Endothelial cell of umbilical vein (primary cell): ENCODE measurements at regions not wholly inside any gene's neighbourhood (a gene's known extent, or its start where the extent isn't known, plus 50 kb on each side); places are given as distances from the start of the nearest gene placed in this dataset.

Experiments
- BruUV-seq: library from RNA; stranded (reverse); fragments of 400-500 nt; replicated peaks from 2 replicates; lab custom pipeline; 2021; lab: Mats Ljungman, UMichigan
- CTCF ChIA-PET: fragments of 300-600, 350-600 bp; sonication (Branson Sonifier 250); formaldehyde crosslinking; loops from one replicate; lab custom pipeline; 2021; ENCODE audit warnings: antibody characterized with exemption, inconsistent platforms; lab: Charles Lee
- POLR2A ChIA-PET: fragments of 300-600, 350-600 bp; sonication (Branson Sonifier 250); formaldehyde crosslinking; loops from one replicate; lab custom pipeline; 2021; ENCODE audit warnings: antibody characterized with exemption, inconsistent platforms; lab: Charles Lee
- DNase-seq: peaks from one replicate; pipeline ENCODE4 v3.0.0-alpha.2; 2011; ENCODE audit warnings: low read depth, low spot score
- FAIRE-seq: peaks from 2 replicates; lab custom pipeline; 2011; peaks lifted over from hg19 to GRCh38; lab: Jason Lieb, UNC
- H2AFZ ChIP-seq: 2 replicates; pipeline ENCODE4 v1.6.0; 2012; ENCODE audit warnings: low read depth, low read length, control low read depth, inconsistent platforms
- H3K27ac ChIP-seq: 2 replicates; pipeline ENCODE4 v1.5.1; 2011; ENCODE audit warnings: low read depth, mild to moderate bottlenecking, control low read depth, low read length, moderate library complexity; ENCODE audit not compliant: insufficient read depth
- H3K27me3 ChIP-seq, 2 experiments: 2 replicates each; pipeline versions ENCODE4 v1.6.0 to v1.6.1; 2011; ENCODE audit warnings: low read length in 2 of 2, mixed read lengths in 1 of 2; ENCODE audit not compliant: control insufficient read depth in 2 of 2, insufficient read depth in 2 of 2
- H3K36me3 ChIP-seq, 2 experiments: 2 replicates in 1 of 2; 3 replicates in 1 of 2; pipeline ENCODE4 v1.5.1; 2011; ENCODE audit warnings: low read length in 2 of 2, mild to moderate bottlenecking in 1 of 2, moderate library complexity in 1 of 2; ENCODE audit not compliant: control insufficient read depth in 2 of 2, insufficient read depth in 2 of 2; ENCODE audit errors: extremely low read depth in 1 of 2
- H3K4me1 ChIP-seq: 3 replicates; pipeline ENCODE4 v1.5.1; 2011; ENCODE audit warnings: mild to moderate bottlenecking, low read length; ENCODE audit not compliant: control insufficient read depth, insufficient read depth; ENCODE audit errors: extremely low read depth
- H3K4me2 ChIP-seq: 2 replicates; pipeline ENCODE4 v1.6.1; 2011; ENCODE audit warnings: low read length, control low read depth, mixed read lengths; ENCODE audit not compliant: insufficient read depth
- H3K4me3 ChIP-seq, 3 experiments: fragments of 200-600 bp in 1 of 3; sonication (generic), shearing (Covaris generic) in 1 of 3; replicated peaks in 1 of 3; 2 replicates each; pipeline ENCODE4 v1.5.1; 2011 to 2016; ENCODE audit warnings: control low read depth in 3 of 3, low read length in 3 of 3, mild to moderate bottlenecking in 2 of 3, inconsistent platforms in 1 of 3, low read depth in 1 of 3, moderate library complexity in 1 of 3; ENCODE audit not compliant: insufficient read depth in 1 of 3
- H3K79me2 ChIP-seq: 2 replicates; pipeline ENCODE4 v1.6.0; 2012; ENCODE audit warnings: low read length, inconsistent platforms; ENCODE audit not compliant: control insufficient read depth, insufficient read depth
- H3K9ac ChIP-seq: replicated peaks from 2 replicates; pipeline ENCODE3; 2011; ENCODE audit warnings: low read length, control low read depth; ENCODE audit not compliant: insufficient read depth; ENCODE audit errors: extremely low read depth
- H3K9me1 ChIP-seq: replicated peaks from 3 replicates; pipeline ENCODE4 v1.6.0; 2011; ENCODE audit warnings: mild to moderate bottlenecking, low read length; ENCODE audit not compliant: control insufficient read depth, insufficient read depth; ENCODE audit errors: extremely low read depth
- H3K9me3 ChIP-seq: replicated peaks from 2 replicates; pipeline ENCODE4 v1.5.1; 2012; ENCODE audit warnings: low read length, inconsistent platforms; ENCODE audit not compliant: control insufficient read depth, insufficient read depth
- H4K20me1 ChIP-seq: replicated peaks from 2 replicates; pipeline ENCODE3; 2011; ENCODE audit warnings: mild to moderate bottlenecking, low read length; ENCODE audit not compliant: control insufficient read depth, insufficient read depth; ENCODE audit errors: extremely low read depth
- CTCF ChIP-seq, 2 donors: IDR thresholded peaks; 1 replicate in 1 of 2; 2 replicates in 1 of 2; pipeline ENCODE4 v1.5.1; 2011; ENCODE audit warnings: low read length in 2 of 2, mild to moderate bottlenecking in 2 of 2, moderate library complexity in 2 of 2, control low read depth in 1 of 2, inconsistent platforms in 1 of 2, low read depth in 1 of 2; ENCODE audit not compliant: insufficient read depth in 1 of 2; ENCODE audit errors: extremely low read depth in 1 of 2
- EZH2 ChIP-seq: IDR thresholded peaks from 2 replicates; pipeline ENCODE4 v1.6.1; 2012; ENCODE audit warnings: borderline replicate concordance, low read depth, mild to moderate bottlenecking, moderate library complexity, low read length, inconsistent platforms; ENCODE audit not compliant: severe bottlenecking
- FOS ChIP-seq: IDR thresholded peaks from 2 replicates; pipeline ENCODE4 v1.6.1; 2011; ENCODE audit warnings: mild to moderate bottlenecking, low read length, moderate library complexity, borderline replicate concordance; ENCODE audit not compliant: insufficient read depth
- GATA2 ChIP-seq: IDR thresholded peaks from 2 replicates; pipeline ENCODE4 v1.7.0; 2011; ENCODE audit warnings: low read depth, mild to moderate bottlenecking, moderate library complexity, mixed read lengths, low read length; ENCODE audit not compliant: insufficient read length, insufficient read depth
- JUN ChIP-seq: IDR thresholded peaks from 2 replicates; pipeline ENCODE4 v1.6.1; 2011; ENCODE audit warnings: borderline replicate concordance, low read depth; ENCODE audit not compliant: insufficient read length, insufficient read depth
- MYC ChIP-seq: IDR thresholded peaks from one replicate; pipeline ENCODE4 v1.6.1; 2011; ENCODE audit warnings: mild to moderate bottlenecking, low read depth, low read length
- POLR2A ChIP-seq: IDR thresholded peaks from 2 replicates; pipeline ENCODE4 v1.6.1; 2012; ENCODE audit warnings: low read depth, mild to moderate bottlenecking, control low read depth, low read length
- POLR2AphosphoS5 ChIP-seq: IDR thresholded peaks from 2 replicates; pipeline ENCODE4 v1.6.1; 2012; ENCODE audit warnings: low read depth, mild to moderate bottlenecking, control low read depth, low read length, moderate library complexity; ENCODE audit not compliant: insufficient read depth
- dilution Hi-C: fragments of 300-500 bp; cut with MboI; formaldehyde crosslinking; loops from one replicate; pipeline ENCODE4 v1.15.0; 2019; ENCODE audit warnings: low sequenced_read_pairs; ENCODE audit not compliant: extremely low pct_ligation_motif_present
- intact Hi-C: fragments of 100-400 bp; cut with micrococcal nuclease; formaldehyde crosslinking; loops from one replicate; pipeline ENCODE4 v1.10.0; 2022
- TF ChIP-seq, protein P1 (sequence below): IDR thresholded peaks from 2 replicates; pipeline ENCODE4 v1.6.1; 2011; ENCODE audit not compliant: insufficient read depth, insufficient read length

- intact Hi-C loops: loop anchor here (1.0 kb wide), 1 partner anchor 344 kb away; no protein-coding TSS in a partner anchor
- CTCF ChIA-PET: no interaction called here
Measured at GRCh38 chr18:10315522-10315921, 138.9 kb upstream of the APCDD1 start.

More at GRCh38 chr18:10315522-10315921, 138.9 kb upstream of the APCDD1 start:
- dilution Hi-C loops: no loop called here
- Histone ChIP-seq H3K4me2 (no peak overlapping the region), H3K79me2 (no peaks in the 10 kb centered on the region), H2AFZ (no peak overlapping the region), H3K27me3 (peaks cover under 1 to 12% of the 10 kb centered on the region in 2 experiments), H4K20me1 (no peaks in the 10 kb centered on the region), H3K4me3 (no peak overlapping the region), H3K9me3 (no peaks in the 10 kb centered on the region), H3K27ac (no peak overlapping the region), H3K36me3 (no peaks in the 10 kb centered on the region), H3K4me1 (no peaks in the 10 kb centered on the region), H3K9ac (no peak overlapping the region), H3K9me1 (no peaks in the 10 kb centered on the region)
- no TSS peak for BruUV-seq
- TF ChIP-seq FOS (no peak), EZH2 (no peak), POLR2A (no peak), POLR2AphosphoS5 (no peak), CTCF (IDR thresholded peaks at IDR 0.05; ENCODE audit: extremely low read depth in 1 of 2, insufficient read depth in 1 of 2, low read depth in 1 of 2, low read length in 2 of 2) (no peak), JUN (no peak), MYC (no peak), GATA2 (no peak)
- TF ChIP-seq, protein P1, sequence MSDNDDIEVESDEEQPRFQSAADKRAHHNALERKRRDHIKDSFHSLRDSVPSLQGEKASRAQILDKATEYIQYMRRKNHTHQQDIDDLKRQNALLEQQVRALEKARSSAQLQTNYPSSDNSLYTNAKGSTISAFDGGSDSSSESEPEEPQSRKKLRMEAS: no peak
- FAIRE-seq: no peak
- POLR2A ChIA-PET: no interaction called here
- DNase-seq: no peak
